Sciatic nerve (tissue), 2 donors: ENCODE measurements at regions not wholly inside any gene's neighbourhood (a gene's known extent, or its start where the extent isn't known, plus 50 kb on each side); places are given as distances from the start of the nearest gene placed in this dataset.

Experiments
- ATAC-seq: fragments of 200-7000 bp; cut with Tn5 transposase; one replicate; pipeline ENCODE4 v1.9.1; 2020; ENCODE audit warnings: mild to moderate bottlenecking, moderate library complexity
- DNase-seq: peaks from one replicate; pipeline ENCODE4 v3.0.0-alpha.2; 2020; ENCODE audit warnings: low spot score
- intact Hi-C: fragments of 100-400 bp; cut with DNase I; formaldehyde crosslinking; loops from one replicate; pipeline ENCODE4 v1.14.2; 2022
- donor health status: DM: no; HTN: no; CAD: no.
- donor health status: DM: no; HTN: no; CAD: no.

DNA sequence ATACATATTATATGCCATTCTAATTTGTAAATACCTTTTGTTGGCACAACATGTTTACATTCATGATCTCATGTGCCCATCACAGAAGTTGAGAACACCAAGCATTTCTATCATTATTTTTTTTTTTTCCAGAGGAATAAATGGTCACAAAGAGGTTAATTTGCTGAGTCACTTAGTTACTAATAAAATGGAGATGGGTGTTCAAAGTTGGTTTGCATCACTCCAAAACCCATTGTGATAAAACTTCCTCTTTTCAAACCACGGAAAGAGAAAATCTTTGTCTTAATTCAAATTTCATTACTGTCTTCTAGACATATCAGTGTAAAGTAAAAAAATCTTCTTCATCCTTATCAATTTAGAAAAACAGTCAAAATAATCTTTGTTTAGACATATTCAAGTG lies 636.8 kb upstream of the CCDC179 start:
- ATAC-seq = no peak
- intact Hi-C loops = no loop called here
- no peak for DNase-seq

DNA sequence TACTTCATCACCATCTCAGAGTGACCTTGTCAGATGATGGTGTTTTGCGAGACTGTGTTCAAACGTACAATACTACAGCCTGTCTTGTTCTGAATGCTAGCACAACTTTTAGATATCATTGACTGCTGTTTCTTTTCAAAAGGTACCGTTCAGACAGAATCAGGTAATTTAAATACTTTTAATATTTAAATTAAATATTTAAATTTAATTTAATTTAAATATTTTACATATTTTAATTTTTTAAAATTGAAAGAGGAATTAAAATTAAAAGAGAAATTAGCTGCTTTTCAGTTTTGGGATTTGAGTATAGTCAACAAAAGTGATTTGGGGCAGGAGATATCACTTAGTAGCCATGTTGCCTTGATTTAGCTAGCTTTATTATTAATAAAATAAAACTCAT lies 642.1 kb upstream of the CCDC179 start:
- intact Hi-C loops = no loop called here
- no peak for ATAC-seq

DNA sequence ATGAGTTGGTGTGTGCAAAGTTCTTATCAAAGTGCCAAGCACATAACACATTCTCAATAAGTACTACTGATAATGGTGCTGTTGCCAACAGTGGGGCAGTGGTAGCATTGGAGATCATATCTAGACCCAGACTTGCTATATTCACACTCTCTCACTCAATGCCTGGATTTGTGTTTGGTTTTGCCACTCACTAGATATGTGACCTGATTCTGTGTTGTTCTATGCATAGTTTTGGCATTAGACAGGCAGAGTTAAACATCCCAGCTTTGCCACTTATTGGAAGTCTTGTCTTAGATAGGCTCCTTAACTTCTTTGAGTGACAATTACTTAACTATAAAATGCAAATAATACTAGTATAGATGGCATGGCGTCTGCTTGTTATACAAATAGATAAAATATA lies 642.6 kb upstream of the CCDC179 start:
- ATAC-seq (no peak), DNase-seq (no peak)
- intact Hi-C loops = no loop called here

More for the DNA sequence above, 642.1 kb upstream of the CCDC179 start:
- no peak for DNase-seq

DNA sequence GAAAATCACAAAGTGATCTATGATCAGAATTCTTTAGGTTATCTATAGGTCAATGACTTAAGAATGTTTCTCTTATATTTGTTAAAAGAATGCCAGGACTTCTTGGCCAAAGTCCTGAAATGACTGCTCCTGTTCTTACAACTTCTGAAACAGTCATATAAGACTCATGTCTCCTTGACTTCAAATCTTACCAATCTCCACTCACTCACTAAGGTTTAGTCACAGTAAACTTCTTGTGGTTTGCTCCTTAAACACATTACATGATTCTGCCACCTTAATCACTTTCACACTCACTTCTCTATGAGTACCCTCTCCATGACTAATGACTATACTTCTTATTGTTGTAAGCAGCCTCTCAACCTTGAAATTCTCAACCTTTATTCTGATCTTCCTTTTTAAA lies 648.7 kb upstream of the CCDC179 start:
- no peak for ATAC-seq
- DNase-seq = no peak
- intact Hi-C loops = no loop called here

DNA sequence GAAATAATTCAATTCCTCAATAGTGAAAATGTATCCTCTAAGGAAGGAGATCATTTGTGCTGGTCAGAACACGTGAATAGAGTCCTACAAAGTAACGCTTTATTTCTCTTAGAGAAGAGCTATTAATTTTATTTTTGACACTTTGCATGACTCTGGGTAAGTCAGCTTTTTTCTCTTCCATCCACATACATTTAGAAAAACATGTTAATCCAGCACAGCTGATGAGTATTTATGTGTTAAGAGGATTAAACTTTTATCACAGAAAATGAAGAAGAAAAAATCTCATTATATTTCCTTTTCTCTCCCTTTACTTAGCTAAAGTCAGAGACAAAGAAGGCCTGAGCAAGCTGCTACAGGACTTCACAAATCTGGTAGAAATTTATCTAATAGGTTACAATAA lies 649.5 kb upstream of the CCDC179 start:
- ATAC-seq = no peak
- intact Hi-C loops = no loop called here
- no peak for DNase-seq

DNA sequence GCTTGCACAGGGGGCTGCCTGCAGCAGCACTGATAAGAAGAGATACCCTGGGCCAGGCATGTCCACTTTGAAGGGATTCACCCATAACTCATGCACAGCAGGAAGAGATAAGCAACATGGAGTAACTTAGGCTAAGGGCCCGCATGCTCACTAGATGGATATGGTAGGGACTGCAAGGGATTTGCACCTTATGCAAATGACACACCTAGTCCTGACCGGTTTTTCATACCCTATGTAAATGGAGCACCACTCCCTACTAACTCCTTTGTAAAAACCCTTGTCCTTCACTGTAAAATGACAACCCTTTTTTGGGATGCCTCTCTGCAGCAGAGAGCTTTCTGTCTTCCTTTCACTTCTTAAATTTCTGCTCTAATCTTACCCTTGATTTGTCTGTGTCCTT lies 658.9 kb upstream of the CCDC179 start:
- ATAC-seq (no peak), DNase-seq (no peak)
- intact Hi-C loops = no loop called here

DNA sequence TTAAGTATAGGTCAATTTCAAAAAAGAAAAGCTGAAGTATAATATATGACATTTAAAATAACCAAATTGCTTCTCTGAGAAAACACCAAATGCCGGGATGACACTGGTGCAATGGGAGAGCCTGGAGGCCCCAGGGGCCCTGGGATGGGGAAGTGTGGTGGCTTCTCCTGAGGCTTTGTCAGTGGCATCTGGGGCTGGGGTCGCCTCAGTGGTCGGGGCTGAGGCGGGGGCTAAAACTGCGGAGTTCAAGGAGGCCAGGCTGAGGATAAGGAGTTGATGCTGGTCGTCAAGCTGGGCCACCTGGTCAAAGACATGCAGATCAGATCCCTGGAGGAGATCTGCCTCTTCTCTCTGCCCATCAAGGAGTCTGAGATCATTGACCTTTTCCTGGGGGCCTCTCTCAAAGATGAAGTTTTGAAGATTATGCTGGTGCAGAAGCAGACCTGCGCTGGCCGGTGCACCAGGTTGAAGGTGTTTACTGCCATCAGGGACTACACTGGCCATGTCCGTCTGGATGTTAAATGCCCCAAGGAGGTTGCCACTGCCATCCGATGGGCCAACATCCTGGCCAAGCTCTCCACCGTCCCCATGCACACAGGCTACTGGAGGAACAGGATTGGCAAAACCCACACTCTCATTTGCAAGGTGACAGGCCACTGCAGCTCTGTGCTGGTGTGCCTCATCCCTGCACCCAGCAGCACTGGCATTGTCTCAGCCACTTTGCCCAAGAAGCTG lies 660.1 kb upstream of the CCDC179 start:
- ATAC-seq (no peak), DNase-seq (no peak)
- intact Hi-C loops = no loop called here

DNA sequence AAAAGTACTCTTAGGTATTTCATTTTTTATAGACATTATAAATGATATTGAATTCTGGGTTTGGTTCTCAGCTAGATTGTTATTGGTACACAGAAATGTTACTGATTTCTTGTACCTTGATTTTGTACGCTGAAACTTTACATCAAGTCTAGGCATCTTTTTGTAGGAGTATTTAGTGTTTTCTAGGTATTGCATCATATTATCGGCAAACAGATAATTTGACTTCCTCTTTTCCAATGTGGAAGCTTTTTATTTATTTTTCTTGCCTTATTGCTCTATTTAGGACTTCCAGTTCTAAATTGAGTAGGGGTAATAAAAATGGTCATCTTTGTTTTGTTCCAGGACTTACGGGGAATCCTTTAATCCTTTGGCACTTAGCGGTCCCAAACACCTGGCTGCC lies 676.6 kb upstream of the CCDC179 start:
- DNase-seq (no peak), ATAC-seq (no peak)
- intact Hi-C loops = no loop called here

DNA sequence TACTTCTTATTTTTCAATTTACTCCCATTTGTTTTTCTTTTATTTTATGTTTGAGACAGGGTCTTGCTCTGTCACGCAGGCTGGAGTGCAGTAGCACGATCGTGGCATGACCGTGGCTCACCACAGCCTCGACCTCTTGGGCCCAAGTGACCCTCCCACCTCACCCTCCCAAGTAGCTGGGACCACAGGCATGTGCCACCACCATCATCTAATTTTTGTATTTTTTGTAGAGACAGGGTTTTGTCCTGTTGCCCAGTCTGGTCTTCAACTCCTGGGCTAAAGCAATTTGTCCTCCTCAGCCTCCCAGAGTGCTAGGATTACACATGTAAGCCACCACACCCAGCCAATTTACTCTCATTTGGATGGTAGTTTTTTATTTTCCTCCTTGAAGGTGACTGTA lies 679.3 kb upstream of the CCDC179 start:
- DNase-seq (no peak), ATAC-seq (no peak)
- intact Hi-C loops = no loop called here

DNA sequence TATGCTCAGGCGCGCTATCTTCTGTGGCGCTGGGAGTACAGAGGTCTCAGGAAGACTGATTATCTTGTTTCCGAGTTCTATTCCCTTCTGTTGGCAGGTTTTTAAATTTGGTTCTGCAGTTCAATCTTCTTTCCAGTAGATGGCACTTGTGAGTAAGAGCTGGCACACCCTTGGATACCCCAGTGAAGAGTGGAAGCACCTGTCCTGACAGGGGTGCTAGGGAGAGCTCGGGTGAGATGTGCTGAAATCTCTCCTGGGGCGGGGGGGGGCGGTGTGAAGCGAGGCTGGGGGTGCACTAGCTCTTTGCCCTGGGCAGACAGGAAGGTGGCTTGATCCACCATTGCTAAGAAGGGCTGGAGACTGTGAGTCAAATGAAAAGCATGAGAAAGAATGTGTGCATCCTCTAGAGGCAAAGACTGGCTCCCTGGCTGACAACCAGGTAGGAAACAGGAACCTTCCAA lies 679.9 kb upstream of the CCDC179 start:
- intact Hi-C loops = no loop called here
- ATAC-seq = peak; percentile 39
- no peak for DNase-seq

DNA sequence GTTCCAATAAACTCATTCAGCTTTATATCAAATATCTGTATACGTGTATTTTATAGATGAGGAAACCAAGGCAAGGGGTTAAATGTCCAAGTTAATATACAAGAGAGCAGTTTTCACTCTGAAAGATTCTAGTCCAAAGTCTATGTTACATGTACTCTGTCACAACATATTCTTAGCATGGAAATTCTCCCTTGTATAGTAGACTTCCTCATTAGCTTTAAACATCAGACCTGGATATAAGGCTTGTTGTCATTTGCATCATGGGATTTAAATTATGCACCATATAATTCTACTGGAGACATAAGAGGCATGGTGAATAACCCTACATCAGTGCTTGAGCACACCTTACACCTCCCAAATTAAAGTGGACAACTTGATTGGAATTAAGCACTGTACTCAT lies 681.9 kb upstream of the CCDC179 start:
- DNase-seq = no peak
- ATAC-seq = no peak
- intact Hi-C loops = no loop called here

DNA sequence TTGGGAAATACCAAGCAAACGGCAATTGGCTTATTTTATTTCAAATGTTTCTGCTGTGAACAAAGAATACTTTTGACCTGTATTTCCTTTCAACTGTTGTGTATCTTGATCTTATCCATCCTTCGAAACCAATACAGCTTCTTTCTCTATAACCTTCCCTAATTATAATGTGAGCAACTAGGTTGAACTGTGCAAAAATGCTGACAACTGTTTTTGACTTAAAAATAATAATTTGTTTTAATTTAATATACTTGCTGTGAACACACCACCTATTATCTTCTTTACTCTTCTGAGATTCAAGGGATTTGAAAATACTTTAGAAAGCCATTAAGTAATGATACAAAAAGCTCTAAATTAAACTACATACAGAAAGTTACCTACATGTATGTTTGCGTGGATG lies 682.5 kb upstream of the CCDC179 start:
- no peak for DNase-seq
- intact Hi-C loops = no loop called here
- no peak for ATAC-seq

DNA sequence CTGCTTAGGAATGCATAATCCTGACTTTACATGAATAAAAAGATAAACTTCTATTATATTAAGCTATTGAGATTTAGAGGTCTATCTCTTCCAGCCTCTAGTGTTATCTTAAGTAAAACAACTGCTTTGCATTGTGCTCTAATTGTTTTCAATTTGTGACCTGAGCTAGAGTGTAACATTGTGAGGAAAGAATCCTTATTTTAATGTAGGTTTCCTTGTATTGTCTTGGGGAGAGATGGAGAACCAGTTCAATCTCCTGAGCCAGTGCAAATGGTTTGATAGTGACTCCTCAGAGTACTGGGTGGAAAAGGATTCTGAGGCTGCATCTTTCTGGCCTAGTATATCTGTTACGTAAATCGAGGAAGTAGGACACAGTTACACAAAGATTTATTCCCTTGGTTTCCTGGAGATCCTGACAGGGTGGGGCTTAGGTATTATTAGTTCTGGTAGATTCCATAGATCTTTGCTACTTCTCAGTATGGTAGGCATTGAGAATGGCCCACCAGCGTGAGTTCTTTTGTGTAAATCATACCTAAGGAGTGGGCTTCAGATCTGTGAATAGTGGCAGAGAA lies 683.5 kb upstream of the CCDC179 start:
- intact Hi-C loops = no loop called here
- DNase-seq = no peak
- ATAC-seq = no peak

DNA sequence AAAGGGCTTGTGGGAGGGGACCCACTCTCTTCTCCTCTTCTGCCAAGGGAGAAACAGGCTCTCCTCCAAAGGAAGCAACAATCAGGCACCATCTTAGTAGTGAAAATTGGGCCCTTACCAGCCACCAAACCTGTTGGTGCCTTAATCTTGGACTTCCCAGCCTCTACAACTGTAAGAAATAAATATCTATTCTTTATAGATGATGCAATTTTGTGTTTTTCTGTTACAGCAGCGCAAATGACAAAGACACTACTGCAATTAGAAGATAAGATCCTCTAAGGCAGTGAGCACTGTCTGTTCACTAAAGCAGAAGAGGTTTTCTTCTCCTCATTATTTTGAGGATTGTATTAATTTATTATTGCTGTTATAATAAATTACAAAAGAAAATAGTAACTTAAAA lies 691.4 kb upstream of the CCDC179 start:
- intact Hi-C loops = no loop called here
- no peak for DNase-seq
- no peak for ATAC-seq

DNA sequence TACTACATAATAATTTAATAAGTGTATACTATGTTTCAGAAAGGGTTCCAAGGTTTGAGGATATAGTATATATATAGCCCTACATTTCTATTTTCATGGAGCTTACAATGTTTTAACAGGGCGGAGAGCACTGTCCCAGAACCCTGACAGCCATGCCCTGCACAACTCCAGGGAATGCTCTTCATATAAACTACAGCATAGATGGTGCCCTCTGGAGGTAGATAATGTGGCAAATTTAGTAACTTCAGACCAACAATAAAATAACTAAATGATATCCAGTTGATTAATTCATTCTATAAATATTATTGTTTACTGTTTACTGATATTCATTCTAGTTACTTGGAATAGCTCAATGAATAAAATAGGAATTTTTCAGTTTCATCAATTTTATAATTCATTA lies 693.7 kb upstream of the CCDC179 start:
- intact Hi-C loops = no loop called here
- DNase-seq (no peak), ATAC-seq (no peak)

DNA sequence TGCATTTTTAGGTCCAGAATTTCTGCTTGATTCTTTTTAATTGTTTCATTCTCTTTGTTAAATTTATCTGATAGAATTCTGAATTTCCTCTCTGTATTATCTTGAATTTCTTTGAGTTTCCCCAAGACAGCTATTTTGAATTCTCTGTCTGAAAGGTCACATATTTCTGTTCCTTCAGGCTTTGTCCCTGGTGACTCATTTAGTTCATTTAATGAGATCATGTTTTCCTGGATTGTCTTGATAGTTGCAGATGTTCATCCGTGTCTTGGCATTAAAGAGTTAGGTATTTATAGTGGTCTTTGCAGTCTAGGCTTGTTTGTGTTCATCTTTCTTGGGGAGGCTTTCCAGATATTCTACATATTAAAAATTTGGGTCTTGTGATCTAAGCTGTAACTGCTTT lies 694.8 kb upstream of the CCDC179 start:
- DNase-seq (no peak), ATAC-seq (no peak)
- intact Hi-C loops = no loop called here

DNA sequence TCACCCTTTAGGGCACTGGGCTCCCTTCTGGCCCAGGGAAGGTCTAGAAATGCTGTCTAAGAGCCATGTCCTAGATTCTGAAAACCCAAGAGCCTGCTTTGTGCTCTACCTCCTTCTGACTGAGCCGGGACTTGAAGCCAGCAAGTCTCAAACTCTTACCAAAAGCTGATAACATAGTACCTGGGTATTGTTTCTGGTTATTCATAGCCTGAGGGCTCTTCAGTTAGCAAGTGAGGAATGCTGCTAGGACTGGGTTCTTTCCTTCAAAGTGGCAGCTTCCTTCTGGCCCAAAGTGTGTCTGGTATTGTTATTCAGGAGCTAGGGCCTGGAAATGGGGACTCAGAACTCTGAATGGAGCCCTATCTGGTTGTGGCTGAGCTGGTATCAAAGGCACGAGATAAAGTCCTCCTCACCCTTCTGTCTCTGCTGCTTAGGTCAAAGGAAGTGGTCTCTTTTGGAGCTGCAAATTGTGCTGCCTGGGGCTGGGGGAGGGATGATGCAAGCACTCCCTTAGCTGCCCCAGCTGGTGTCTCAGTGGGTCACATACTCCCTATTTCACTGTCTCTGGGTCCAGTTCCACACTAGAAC lies 696.0 kb upstream of the CCDC179 start:
- DNase-seq (no peak), ATAC-seq (no peak)
- intact Hi-C loops = no loop called here

DNA sequence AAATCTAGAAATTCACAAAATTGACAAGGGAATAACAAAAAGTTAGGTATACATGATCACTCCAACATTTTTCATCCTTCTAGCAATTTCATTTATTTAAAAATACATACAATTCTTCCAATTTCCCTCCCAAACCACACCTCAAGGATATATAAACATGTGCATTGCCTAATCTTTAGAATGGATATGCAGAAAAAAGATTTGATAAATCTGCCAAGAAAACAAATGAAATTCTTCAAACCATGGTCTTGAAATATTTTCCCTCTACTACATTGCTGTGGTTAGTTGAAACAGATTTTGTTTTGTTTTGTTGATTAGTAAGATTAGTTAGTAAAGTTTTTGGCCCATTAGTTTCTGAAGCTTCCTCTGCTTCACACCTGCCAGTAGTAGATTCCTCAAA lies 703.3 kb upstream of the CCDC179 start:
- intact Hi-C loops = no loop called here
- ATAC-seq (no peak), DNase-seq (no peak)

DNA sequence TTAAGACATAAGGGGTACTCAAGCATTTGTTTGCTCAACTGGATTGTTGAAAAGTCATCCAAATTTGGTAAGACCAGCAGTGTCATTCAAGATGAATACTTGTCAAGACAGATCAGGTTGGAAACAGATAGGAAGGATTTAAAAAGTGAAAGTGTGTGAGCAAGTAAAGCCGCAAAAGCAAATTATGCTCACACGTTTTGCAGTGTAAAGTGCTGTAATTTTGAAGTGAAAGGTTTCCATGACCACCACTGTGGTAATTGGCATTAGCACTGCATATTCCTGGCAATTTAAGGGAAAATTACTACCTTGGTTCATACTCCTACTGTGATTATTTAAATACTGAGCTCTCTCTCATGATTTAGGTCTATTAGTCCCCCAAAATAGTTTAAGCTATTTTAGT lies 704.1 kb upstream of the CCDC179 start:
- no peak for ATAC-seq
- DNase-seq = no peak
- intact Hi-C loops = no loop called here

DNA sequence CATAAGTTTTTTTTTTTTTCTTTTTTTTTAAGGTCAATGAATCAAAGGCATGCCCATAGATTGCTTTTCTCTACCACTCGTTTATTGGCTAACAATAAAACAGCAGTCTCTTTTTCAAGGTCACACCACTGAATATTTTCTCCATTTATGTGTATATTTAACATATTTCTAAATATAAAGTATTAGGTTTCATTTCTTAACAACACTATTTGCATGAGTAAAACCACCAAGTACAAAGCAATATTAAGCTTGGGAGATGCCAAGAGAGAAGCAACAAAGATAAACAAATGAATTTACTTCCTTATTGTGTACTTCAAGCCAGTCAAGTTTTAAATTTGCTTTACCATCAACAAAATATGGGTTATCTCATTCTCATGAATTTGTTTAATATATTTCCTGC lies 708.9 kb upstream of the CCDC179 start:
- no peak for ATAC-seq
- no peak for DNase-seq
- intact Hi-C loops = no loop called here

DNA sequence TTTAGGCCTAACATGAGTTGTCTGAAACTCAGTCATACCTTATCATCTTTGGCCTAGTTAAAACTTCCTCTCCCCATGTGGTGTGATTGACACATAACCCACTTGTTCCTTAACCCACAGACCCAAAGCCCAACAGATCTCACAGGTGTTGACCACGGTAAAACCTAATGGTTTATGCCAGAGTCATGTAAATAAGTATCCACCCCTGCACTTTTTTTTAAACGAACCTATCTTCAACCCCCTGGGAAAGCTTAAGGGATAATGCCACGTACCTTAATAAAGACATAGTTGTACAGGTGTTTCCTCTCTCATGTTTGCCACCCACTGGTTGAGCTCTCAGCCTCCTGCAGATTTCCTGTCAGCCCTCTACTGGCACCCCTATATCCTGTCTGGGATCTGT lies 709.3 kb upstream of the CCDC179 start:
- DNase-seq = no peak
- no peak for ATAC-seq
- intact Hi-C loops = no loop called here
